Astrocyte (in vitro differentiated cells and primary cell): ENCODE measurements at regions not wholly inside any gene's neighbourhood (a gene's known extent, or its start where the extent isn't known, plus 50 kb on each side); places are given as distances from the start of the nearest gene placed in this dataset.

ENCODE experiments used
- DNase-seq: peaks from one replicate; pipeline ENCODE4 v3.0.0-alpha.2; 2010; ENCODE audit warnings: low read depth
- FAIRE-seq: peaks from 2 replicates; lab custom pipeline; 2011; peaks lifted over from hg19 to GRCh38; lab: Jason Lieb, UNC
- H2AFZ ChIP-seq: 2 replicates; pipeline ENCODE4 v1.6.0; 2012; ENCODE audit warnings: low read depth, low read length, inconsistent platforms
- H3K27ac ChIP-seq: 2 replicates; pipeline ENCODE4 v1.5.1; 2011; ENCODE audit warnings: low read depth, low read length, inconsistent platforms
- H3K27me3 ChIP-seq: 2 replicates; pipeline ENCODE4 v1.6.0; 2011; ENCODE audit warnings: low read length, inconsistent platforms; ENCODE audit not compliant: insufficient read depth
- H3K36me3 ChIP-seq: 2 replicates; pipeline ENCODE4 v1.5.1; 2011; ENCODE audit warnings: low read length, inconsistent platforms; ENCODE audit not compliant: insufficient read depth
- H3K4me1 ChIP-seq: 2 replicates; pipeline ENCODE4 v1.5.1; 2011; ENCODE audit warnings: low read length, inconsistent platforms; ENCODE audit not compliant: insufficient read depth
- H3K4me2 ChIP-seq: 2 replicates; pipeline ENCODE4 v1.6.0; 2012; ENCODE audit warnings: low read length, inconsistent platforms
- H3K4me3 ChIP-seq: 2 replicates; pipeline ENCODE4 v1.5.1; 2011; ENCODE audit warnings: low read depth, mild to moderate bottlenecking, low read length, inconsistent platforms; ENCODE audit not compliant: insufficient read depth
- H3K79me2 ChIP-seq: 2 replicates; pipeline ENCODE4 v1.6.0; 2012; ENCODE audit warnings: mild to moderate bottlenecking, low read length, inconsistent platforms; ENCODE audit not compliant: insufficient read depth
- H3K9ac ChIP-seq: 2 replicates; pipeline ENCODE4 v1.6.0; 2012; ENCODE audit warnings: mild to moderate bottlenecking, low read length, inconsistent platforms
- H3K9me3 ChIP-seq: 2 replicates; pipeline ENCODE4 v1.5.1; 2012; ENCODE audit warnings: low read depth, mild to moderate bottlenecking, low read length, inconsistent platforms; ENCODE audit not compliant: insufficient read depth
- H4K20me1 ChIP-seq: 2 replicates; pipeline ENCODE4 v1.6.0; 2012; ENCODE audit warnings: low read length, inconsistent platforms; ENCODE audit not compliant: insufficient read depth
- H3K27ac Mint-ChIP-seq: one replicate; pipeline ENCODE4 v1.8.0; 2021; ENCODE audit warnings: mild to moderate bottlenecking, mixed read lengths; ENCODE audit not compliant: unreplicated experiment
- H3K27me3 Mint-ChIP-seq: one replicate; pipeline ENCODE4 v1.8.0; 2021; ENCODE audit warnings: low read depth, mixed read lengths; ENCODE audit not compliant: unreplicated experiment
- H3K36me3 Mint-ChIP-seq: one replicate; pipeline ENCODE4 v1.8.0; 2021; ENCODE audit warnings: low read depth, mixed read lengths; ENCODE audit not compliant: unreplicated experiment
- H3K4me1 Mint-ChIP-seq: one replicate; pipeline ENCODE4 v1.8.0; 2021; ENCODE audit warnings: low read depth, mixed read lengths; ENCODE audit not compliant: unreplicated experiment
- H3K4me3 Mint-ChIP-seq: one replicate; pipeline ENCODE4 v1.8.0; 2021; ENCODE audit warnings: mild to moderate bottlenecking, moderate library complexity, mixed read lengths; ENCODE audit not compliant: unreplicated experiment
- H3K9me3 Mint-ChIP-seq: one replicate; pipeline ENCODE4 v1.8.0; 2021; ENCODE audit warnings: mild to moderate bottlenecking, mixed read lengths; ENCODE audit not compliant: unreplicated experiment
- EZH2 ChIP-seq: IDR thresholded peaks from 2 replicates; pipeline ENCODE4 v1.6.1; 2012; ENCODE audit warnings: mild to moderate bottlenecking, low read length, inconsistent platforms; ENCODE audit not compliant: insufficient read depth
- TF ChIP-seq, protein P1 (sequence below): IDR thresholded peaks from 2 replicates; pipeline ENCODE4 v1.5.1; 2011; ENCODE audit warnings: low read depth, mild to moderate bottlenecking, inconsistent platforms, low read length, moderate library complexity; ENCODE audit not compliant: insufficient read depth

DNA sequence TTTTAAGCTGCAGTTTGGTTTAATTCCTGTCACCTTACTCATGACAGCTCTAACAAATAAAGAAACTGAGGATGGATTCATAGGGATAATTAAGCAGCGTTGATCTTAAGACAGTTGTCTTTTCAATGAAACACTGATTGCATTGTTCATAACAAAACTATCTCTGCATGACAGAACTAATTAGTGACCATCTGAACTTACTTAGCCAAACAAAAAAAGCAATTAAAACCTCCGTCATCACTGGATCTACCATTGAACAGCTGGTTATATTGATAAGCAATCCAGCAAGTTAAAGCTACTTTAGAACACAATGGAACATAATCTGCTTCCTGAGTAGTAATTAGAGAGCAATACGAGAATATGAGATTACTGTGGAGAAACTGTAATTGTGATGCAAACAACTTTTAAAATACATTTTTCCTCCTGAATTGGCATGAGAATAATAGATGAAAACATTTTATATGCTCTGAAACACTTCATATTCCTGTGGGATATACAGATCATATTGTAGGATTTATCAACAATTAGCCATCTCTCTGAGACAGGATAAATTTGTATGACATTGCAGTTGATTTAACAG, 2576.8 kb downstream of the PCDH7 start:
- TF ChIP-seq, protein P1, sequence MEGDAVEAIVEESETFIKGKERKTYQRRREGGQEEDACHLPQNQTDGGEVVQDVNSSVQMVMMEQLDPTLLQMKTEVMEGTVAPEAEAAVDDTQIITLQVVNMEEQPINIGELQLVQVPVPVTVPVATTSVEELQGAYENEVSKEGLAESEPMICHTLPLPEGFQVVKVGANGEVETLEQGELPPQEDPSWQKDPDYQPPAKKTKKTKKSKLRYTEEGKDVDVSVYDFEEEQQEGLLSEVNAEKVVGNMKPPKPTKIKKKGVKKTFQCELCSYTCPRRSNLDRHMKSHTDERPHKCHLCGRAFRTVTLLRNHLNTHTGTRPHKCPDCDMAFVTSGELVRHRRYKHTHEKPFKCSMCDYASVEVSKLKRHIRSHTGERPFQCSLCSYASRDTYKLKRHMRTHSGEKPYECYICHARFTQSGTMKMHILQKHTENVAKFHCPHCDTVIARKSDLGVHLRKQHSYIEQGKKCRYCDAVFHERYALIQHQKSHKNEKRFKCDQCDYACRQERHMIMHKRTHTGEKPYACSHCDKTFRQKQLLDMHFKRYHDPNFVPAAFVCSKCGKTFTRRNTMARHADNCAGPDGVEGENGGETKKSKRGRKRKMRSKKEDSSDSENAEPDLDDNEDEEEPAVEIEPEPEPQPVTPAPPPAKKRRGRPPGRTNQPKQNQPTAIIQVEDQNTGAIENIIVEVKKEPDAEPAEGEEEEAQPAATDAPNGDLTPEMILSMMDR = no peak
- H3K9me3 Mint-ChIP-seq = no peaks in the 10 kb centered on the region
- Histone ChIP-seq H3K36me3 (no peaks in the 10 kb centered on the region), H3K27me3 (no peaks in the 10 kb centered on the region), H4K20me1 (no peaks in the 10 kb centered on the region), H3K27ac (no peak overlapping the region), H3K4me3 (no peak overlapping the region), H3K79me2 (no peaks in the 10 kb centered on the region), H2AFZ (no peak overlapping the region), H3K4me2 (no peak overlapping the region), H3K9ac (no peak overlapping the region), H3K4me1 (no peaks in the 10 kb centered on the region), H3K9me3 (no peaks in the 10 kb centered on the region)
- H3K36me3 Mint-ChIP-seq = no peaks in the 10 kb centered on the region
- FAIRE-seq (no peak), DNase-seq (no peak)
- H3K27ac Mint-ChIP-seq = no peak overlapping the region
- no peaks in the 10 kb centered on the region for H3K27me3 Mint-ChIP-seq
- no peaks in the 10 kb centered on the region for H3K4me1 Mint-ChIP-seq
- no peak overlapping the region for H3K4me3 Mint-ChIP-seq

DNA sequence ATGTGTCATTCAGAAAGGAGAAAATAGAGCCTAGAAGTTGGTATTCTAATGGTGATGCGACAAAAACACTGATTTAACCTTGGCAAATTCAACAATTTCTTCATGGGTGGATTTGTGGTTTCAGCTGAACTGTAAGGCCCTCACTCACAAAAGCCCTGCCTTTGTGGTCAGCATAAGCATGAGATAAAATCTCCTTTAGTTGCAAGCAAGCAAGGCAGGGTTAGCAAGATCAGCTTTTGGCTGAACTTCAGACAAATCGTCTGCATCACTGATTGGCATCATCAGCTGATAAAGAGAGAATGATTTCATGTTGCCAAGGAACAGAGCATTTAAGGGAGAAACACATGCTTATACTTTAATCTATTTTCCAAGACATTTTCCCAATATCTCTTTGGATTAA, 2582.2 kb downstream of the PCDH7 start:
- no peaks in the 10 kb centered on the region for H4K20me1 ChIP-seq
- FAIRE-seq (no peak), DNase-seq (peak; percentile 68)
- Mint-ChIP-seq H3K4me1 (peaks cover 4% of the 10 kb centered on the region), H3K27ac (peak overlapping the region; percentile 60), H3K36me3 (no peaks in the 10 kb centered on the region), H3K27me3 (no peaks in the 10 kb centered on the region), H3K9me3 (peaks cover 3% of the 10 kb centered on the region), H3K4me3 (no peak overlapping the region)
- no peak overlapping the region for H3K9ac ChIP-seq
- no peaks in the 10 kb centered on the region for H3K79me2 ChIP-seq
- no peaks in the 10 kb centered on the region for H3K36me3 ChIP-seq
- TF ChIP-seq EZH2 = no peak
- TF ChIP-seq, protein P1 = no peak
- no peaks in the 10 kb centered on the region for H3K9me3 ChIP-seq
- no peaks in the 10 kb centered on the region for H3K4me1 ChIP-seq
- H3K27me3 ChIP-seq = no peaks in the 10 kb centered on the region
- H3K27ac ChIP-seq = no peak overlapping the region
- H3K4me3 ChIP-seq = no peak overlapping the region
- no peak overlapping the region for H2AFZ ChIP-seq
- H3K4me2 ChIP-seq = no peak overlapping the region

DNA sequence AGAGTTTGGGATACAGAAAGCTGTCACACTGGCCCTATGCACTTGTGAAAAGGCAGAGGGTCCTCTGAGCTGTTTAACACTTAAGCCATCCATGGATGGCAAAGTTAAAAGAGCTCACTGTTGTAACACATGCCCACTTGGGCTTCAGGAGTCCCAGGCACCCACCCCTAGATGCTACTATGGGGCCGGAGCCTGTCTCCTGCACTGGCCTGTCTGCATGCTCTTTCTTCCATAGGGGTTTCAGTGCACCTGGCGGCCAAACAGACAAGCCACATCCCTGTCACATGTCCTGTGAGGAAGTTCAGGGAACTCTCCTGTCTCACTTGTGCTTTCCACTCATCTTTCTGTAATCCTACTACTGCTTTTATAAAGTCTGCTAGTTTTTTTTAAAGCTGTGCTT, 2586.0 kb downstream of the PCDH7 start:
- no peak for TF ChIP-seq EZH2
- TF ChIP-seq, protein P1 = no peak
- DNase-seq (no peak), FAIRE-seq (no peak)
- no peak overlapping the region for H3K27ac Mint-ChIP-seq
- Histone ChIP-seq H3K36me3 (no peaks in the 10 kb centered on the region), H3K9ac (no peak overlapping the region), H3K4me3 (no peak overlapping the region), H3K27me3 (no peaks in the 10 kb centered on the region), H3K4me1 (no peaks in the 10 kb centered on the region), H2AFZ (no peak overlapping the region), H3K27ac (no peak overlapping the region), H4K20me1 (no peaks in the 10 kb centered on the region), H3K4me2 (no peak overlapping the region), H3K79me2 (no peaks in the 10 kb centered on the region), H3K9me3 (no peaks in the 10 kb centered on the region)
- H3K4me3 Mint-ChIP-seq = no peak overlapping the region
- H3K4me1 Mint-ChIP-seq = peaks cover 4% of the 10 kb centered on the region
- H3K9me3 Mint-ChIP-seq = peaks cover 3% of the 10 kb centered on the region
- H3K27me3 Mint-ChIP-seq = no peaks in the 10 kb centered on the region
- no peaks in the 10 kb centered on the region for H3K36me3 Mint-ChIP-seq
